HepG2 (cell line): ENCODE measurements at regions not wholly inside any gene's neighbourhood (a gene's known extent, or its start where the extent isn't known, plus 50 kb on each side); places are given as distances from the start of the nearest gene placed in this dataset.

Experiments
- CEBPG ChIP-seq: IDR thresholded peaks from 2 replicates; pipeline ENCODE4 v1.6.1; 2016
- PRDM15 ChIP-seq: sonication (generic); formaldehyde crosslinking; IDR thresholded peaks from 2 replicates; pipeline ENCODE4 v1.4.0; 2020; ENCODE audit warnings: missing genetic modification reagents
- TF ChIP-seq, protein P1 (sequence below), 2 experiments: fragments of 450-650 bp in 1 of 2; sonication (generic) in 1 of 2; formaldehyde crosslinking; IDR thresholded peaks; 2 replicates each; pipeline versions ENCODE4 v1.5.0 to v1.8.0; 2020 to 2022; ENCODE audit warnings: mild to moderate bottlenecking in 1 of 2, missing genetic modification reagents in 1 of 2
- TF ChIP-seq, protein P2 (sequence below): sonication (generic); formaldehyde crosslinking; IDR thresholded peaks from 2 replicates; pipeline ENCODE4 v1.4.0; 2020; ENCODE audit warnings: missing genetic modification reagents, mild to moderate bottlenecking, borderline replicate concordance

DNA sequence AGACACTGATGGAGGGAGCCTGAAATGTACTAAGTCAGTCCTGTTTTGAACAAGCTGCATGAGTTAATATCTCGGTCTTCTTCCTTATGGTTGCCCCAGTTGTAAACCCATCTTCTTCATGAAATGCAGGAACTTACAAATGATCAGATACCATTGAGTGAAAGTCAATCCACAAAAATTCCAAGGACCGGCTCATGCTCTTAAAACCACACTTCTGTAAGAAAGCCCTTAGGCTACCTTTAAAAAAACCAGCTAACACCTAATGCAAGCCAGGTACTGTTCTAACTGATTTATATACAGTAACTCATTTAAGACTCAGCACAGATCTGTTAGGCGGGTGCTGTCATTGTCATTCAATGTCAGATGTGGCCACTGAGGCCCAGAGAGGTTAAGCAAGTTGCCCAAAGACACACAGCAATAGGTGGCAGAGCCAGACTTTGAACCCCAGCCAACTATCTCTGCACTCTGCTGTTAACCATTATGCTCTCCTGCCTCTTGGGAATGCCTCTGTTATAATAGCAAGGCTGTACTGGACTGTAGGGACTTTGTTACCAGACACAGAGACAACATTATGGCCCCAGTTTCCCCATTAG is 93.4 kb downstream of the C16orf95 start:
- TF ChIP-seq CEBPG, result no peak
- TF ChIP-seq, protein P1, sequence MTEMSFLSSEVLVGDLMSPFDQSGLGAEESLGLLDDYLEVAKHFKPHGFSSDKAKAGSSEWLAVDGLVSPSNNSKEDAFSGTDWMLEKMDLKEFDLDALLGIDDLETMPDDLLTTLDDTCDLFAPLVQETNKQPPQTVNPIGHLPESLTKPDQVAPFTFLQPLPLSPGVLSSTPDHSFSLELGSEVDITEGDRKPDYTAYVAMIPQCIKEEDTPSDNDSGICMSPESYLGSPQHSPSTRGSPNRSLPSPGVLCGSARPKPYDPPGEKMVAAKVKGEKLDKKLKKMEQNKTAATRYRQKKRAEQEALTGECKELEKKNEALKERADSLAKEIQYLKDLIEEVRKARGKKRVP (CRISPR knock-in tag; IDR thresholded peaks at IDR 0.05), result no peak
- TF ChIP-seq, protein P2, sequence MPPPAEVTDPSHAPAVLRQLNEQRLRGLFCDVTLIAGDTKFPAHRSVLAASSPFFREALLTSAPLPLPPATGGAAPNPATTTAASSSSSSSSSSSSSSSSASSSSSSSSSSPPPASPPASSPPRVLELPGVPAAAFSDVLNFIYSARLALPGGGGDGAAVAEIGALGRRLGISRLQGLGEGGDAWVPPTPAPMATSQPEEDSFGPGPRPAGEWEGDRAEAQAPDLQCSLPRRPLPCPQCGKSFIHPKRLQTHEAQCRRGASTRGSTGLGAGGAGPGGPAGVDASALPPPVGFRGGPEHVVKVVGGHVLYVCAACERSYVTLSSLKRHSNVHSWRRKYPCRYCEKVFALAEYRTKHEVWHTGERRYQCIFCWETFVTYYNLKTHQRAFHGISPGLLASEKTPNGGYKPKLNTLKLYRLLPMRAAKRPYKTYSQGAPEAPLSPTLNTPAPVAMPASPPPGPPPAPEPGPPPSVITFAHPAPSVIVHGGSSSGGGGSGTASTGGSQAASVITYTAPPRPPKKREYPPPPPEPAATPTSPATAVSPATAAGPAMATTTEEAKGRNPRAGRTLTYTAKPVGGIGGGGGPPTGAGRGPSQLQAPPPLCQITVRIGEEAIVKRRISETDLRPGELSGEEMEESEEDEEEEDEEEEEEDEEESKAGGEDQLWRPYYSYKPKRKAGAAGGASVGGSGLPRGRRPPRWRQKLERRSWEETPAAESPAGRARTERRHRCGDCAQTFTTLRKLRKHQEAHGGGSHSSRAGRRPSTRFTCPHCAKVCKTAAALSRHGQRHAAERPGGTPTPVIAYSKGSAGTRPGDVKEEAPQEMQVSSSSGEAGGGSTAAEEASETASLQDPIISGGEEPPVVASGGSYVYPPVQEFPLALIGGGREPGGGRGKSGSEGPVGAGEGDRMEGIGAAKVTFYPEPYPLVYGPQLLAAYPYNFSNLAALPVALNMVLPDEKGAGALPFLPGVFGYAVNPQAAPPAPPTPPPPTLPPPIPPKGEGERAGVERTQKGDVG (CRISPR knock-in tag), result no peak
- no peak for TF ChIP-seq PRDM15 (CRISPR knock-in tag)
